KMS-11 (cell line): ENCODE measurements at regions not wholly inside any gene's neighbourhood (a gene's known extent, or its start where the extent isn't known, plus 50 kb on each side); places are given as distances from the start of the nearest gene placed in this dataset.

Source experiments
- H2AFZ ChIP-seq: fragments of 200-600 bp; sonication (generic); 2 replicates; pipeline ENCODE4 v1.6.1; 2016; ENCODE audit warnings: antibody characterized with exemption, mixed run types, low read depth
- H3K27ac ChIP-seq: fragments of 200-600 bp; sonication (generic); 2 replicates; pipeline ENCODE4 v1.6.1; 2016; ENCODE audit warnings: mild to moderate bottlenecking, mixed run types
- H3K27me3 ChIP-seq: fragments of 200-600 bp; sonication (generic); 2 replicates; pipeline ENCODE4 v1.6.1; 2017; ENCODE audit warnings: mild to moderate bottlenecking, low read depth, mixed run types, moderate library complexity; ENCODE audit not compliant: insufficient read depth
- H3K36me3 ChIP-seq: fragments of 200-600 bp; sonication (generic); 2 replicates; pipeline ENCODE4 v1.6.1; 2017; ENCODE audit warnings: mild to moderate bottlenecking, mixed run types; ENCODE audit not compliant: insufficient read depth
- H3K4me1 ChIP-seq: fragments of 200-600 bp; sonication (generic); 2 replicates; pipeline ENCODE4 v1.6.1; 2016; ENCODE audit warnings: mild to moderate bottlenecking, low read depth, mixed run types; ENCODE audit not compliant: poor library complexity, severe bottlenecking
- H3K4me2 ChIP-seq: fragments of 200-600 bp; sonication (generic); 2 replicates; pipeline ENCODE4 v1.7.0; 2016; ENCODE audit warnings: mild to moderate bottlenecking, mixed run types
- H3K4me3 ChIP-seq: fragments of 200-600 bp; sonication (generic); IDR thresholded peaks from 2 replicates; pipeline ENCODE4 v1.6.1; 2017; ENCODE audit warnings: low read depth, low read length, mixed read lengths; ENCODE audit not compliant: insufficient read depth
- H3K79me2 ChIP-seq: fragments of 200-600 bp; sonication (generic); 2 replicates; pipeline ENCODE4 v1.6.1; 2016; ENCODE audit warnings: low read depth, mixed run types; ENCODE audit not compliant: insufficient read depth
- H3K9ac ChIP-seq: fragments of 200-600 bp; sonication (generic); 2 replicates; pipeline ENCODE4 v1.6.1; 2016; ENCODE audit warnings: mild to moderate bottlenecking, mixed run types
- H4K20me1 ChIP-seq: fragments of 200-600 bp; sonication (generic); 2 replicates; pipeline ENCODE4 v1.6.1; 2016; ENCODE audit warnings: mild to moderate bottlenecking, mixed run types; ENCODE audit not compliant: insufficient read depth
- CTCF ChIP-seq: fragments of 200-600 bp; sonication (generic); conservative IDR thresholded peaks from 2 replicates; pipeline ENCODE4 v1.6.1; 2017; ENCODE audit warnings: low read depth, mild to moderate bottlenecking, antibody characterized with exemption, low read length, moderate library complexity, mixed read lengths

- H3K27me3 ChIP-seq = no peaks in the 10 kb centered on the region
- no peak overlapping the region for H3K9ac ChIP-seq
- H3K4me3 ChIP-seq = no peak overlapping the region
- H2AFZ ChIP-seq = no peak overlapping the region
- no peak overlapping the region for H3K27ac ChIP-seq
- no peak for TF ChIP-seq CTCF
- no peaks in the 10 kb centered on the region for H3K79me2 ChIP-seq
- no peaks in the 10 kb centered on the region for H4K20me1 ChIP-seq
- H3K4me2 ChIP-seq = no peak overlapping the region
- H3K36me3 ChIP-seq = no peaks in the 10 kb centered on the region
- H3K4me1 ChIP-seq = no peaks in the 10 kb centered on the region
These were observed 259.9 kb upstream of the NR2F2 start for GRCh38 chr15:96070636-96071035.

- H4K20me1 ChIP-seq = no peaks in the 10 kb centered on the region
- H2AFZ ChIP-seq = no peak overlapping the region
- no peaks in the 10 kb centered on the region for H3K79me2 ChIP-seq
- no peaks in the 10 kb centered on the region for H3K36me3 ChIP-seq
- no peak overlapping the region for H3K9ac ChIP-seq
- H3K4me1 ChIP-seq = no peaks in the 10 kb centered on the region
- no peak for TF ChIP-seq CTCF
- H3K4me2 ChIP-seq = no peak overlapping the region
- no peak overlapping the region for H3K4me3 ChIP-seq
- H3K27me3 ChIP-seq = no peaks in the 10 kb centered on the region
- H3K27ac ChIP-seq = no peak overlapping the region
These were observed 257.7 kb upstream of the NR2F2 start for GRCh38 chr15:96072821-96073220.

- Histone ChIP-seq H3K27ac (no peak overlapping the region), H3K4me2 (no peak overlapping the region), H3K79me2 (no peaks in the 10 kb centered on the region), H4K20me1 (no peaks in the 10 kb centered on the region), H3K36me3 (no peaks in the 10 kb centered on the region), H3K27me3 (no peaks in the 10 kb centered on the region), H3K4me1 (no peaks in the 10 kb centered on the region), H2AFZ (no peak overlapping the region), H3K9ac (no peak overlapping the region), H3K4me3 (no peak overlapping the region)
- TF ChIP-seq CTCF = no peak
These were observed 256.6 kb upstream of the NR2F2 start for GRCh38 chr15:96073908-96074307.

- no peak overlapping the region for H2AFZ ChIP-seq
- no peak overlapping the region for H3K9ac ChIP-seq
- no peak overlapping the region for H3K4me2 ChIP-seq
- no peak overlapping the region for H3K4me3 ChIP-seq
- H3K36me3 ChIP-seq = no peaks in the 10 kb centered on the region
- H3K79me2 ChIP-seq = no peaks in the 10 kb centered on the region
- TF ChIP-seq CTCF = no peak
- no peaks in the 10 kb centered on the region for H3K27me3 ChIP-seq
- H3K4me1 ChIP-seq = no peaks in the 10 kb centered on the region
- no peak overlapping the region for H3K27ac ChIP-seq
- H4K20me1 ChIP-seq = no peaks in the 10 kb centered on the region
These were observed 254.6 kb upstream of the NR2F2 start for GRCh38 chr15:96075895-96076294.

- Histone ChIP-seq H3K79me2 (no peaks in the 10 kb centered on the region), H3K4me2 (no peak overlapping the region), H3K9ac (no peak overlapping the region), H3K27ac (no peak overlapping the region), H3K27me3 (no peaks in the 10 kb centered on the region), H2AFZ (no peak overlapping the region), H4K20me1 (no peaks in the 10 kb centered on the region), H3K4me3 (no peak overlapping the region), H3K36me3 (no peaks in the 10 kb centered on the region), H3K4me1 (no peaks in the 10 kb centered on the region)
- TF ChIP-seq CTCF = no peak
These were observed 254.2 kb upstream of the NR2F2 start for GRCh38 chr15:96076350-96076749.
